HG02571 (cell line): ENCODE measurements at regions not wholly inside any gene's neighbourhood (a gene's known extent, or its start where the extent isn't known, plus 50 kb on each side); places are given as distances from the start of the nearest gene placed in this dataset.

Experiments used
- ATAC-seq: cut with Tn5 transposase; IDR thresholded peaks from one replicate; pipeline ENCODE4 v1.9.1; 2021; ENCODE audit warnings: mild to moderate bottlenecking, moderate library complexity; ENCODE audit not compliant: unreplicated experiment

DNA sequence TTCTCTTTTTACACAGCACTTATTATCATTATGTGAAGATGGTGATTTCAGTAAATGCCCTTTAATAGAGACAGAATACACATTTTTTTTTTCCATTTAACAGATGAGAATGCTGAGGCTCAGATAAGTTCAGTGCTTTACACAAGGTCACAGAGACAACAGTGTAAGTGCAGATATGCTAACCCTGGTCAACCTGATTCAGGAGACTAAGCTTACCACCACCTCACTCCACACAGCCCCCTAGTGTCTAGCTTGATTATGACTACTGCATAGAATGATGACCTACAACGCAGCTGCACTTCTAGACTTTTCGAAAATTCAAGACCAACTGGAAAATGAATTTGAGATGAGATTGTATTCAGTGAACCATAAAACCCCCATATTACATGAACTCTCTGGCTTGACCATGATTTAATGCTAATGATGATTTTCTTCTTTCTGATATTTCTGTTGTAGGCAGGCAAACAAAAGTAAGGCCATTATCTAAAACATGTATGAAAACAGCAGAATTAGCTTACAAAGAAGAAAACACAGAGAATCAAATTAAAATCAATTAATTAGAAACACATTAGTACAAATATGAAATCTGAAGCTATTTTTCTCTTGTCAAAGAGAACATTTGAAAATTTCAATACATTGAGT lies 212.1 kb upstream of the PHACTR1 start:
- no peak for ATAC-seq

DNA sequence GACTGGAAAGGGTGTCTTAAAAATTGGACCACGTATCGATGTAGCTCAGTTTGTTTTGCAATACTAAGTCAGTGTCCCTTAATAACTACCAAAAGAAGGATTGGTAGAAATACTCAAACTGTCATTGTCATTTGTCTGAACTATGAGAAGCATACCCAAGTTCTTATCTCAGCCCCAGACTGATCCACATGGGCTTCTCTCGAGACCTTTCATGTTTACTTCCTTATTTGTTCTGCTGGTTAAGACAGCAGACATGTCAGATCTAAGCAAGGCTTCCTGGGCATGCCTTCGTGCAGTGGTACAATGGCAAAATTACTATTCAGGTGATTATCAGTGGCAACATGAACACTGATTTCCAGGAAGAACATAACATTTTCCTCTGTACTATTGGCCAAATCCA lies 211.1 kb upstream of the PHACTR1 start:
- ATAC-seq: no peak

DNA sequence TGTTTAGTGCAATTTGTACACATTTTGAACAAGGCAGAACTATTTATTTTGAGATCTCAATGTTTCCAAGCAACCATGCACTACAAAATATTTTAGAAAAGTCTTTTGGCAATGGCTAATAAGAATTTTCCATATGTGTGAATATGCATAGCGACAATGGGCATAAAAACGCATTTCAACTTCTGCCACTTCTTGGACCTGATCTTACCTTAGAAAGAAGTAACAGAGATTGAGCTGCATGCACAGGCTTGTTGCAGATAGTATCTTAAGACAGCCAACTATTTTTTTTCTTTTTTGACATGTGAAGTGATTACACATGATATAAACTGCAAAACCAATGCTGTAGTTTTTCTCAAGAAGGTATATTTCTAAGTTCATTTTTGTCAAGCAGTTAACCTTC lies 210.4 kb upstream of the PHACTR1 start:
- ATAC-seq: no peak

DNA sequence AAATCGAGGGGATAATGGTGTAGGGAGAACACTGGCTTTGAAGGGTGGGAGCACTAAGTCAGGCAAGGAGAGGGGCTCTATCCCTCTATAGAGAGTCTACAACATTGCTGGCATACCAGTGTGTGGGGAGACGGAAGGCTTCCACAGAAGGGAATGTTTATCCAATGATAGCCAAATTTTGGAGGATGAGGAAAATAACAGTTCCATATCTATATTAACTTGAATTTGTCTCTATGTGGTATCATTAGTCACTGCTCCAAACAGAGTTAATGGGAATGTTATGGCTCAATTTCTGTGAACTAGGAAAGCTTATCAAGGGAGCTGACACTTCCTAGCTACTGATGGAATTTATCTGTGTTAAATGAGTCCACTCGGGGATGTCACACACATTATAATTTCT lies 208.9 kb upstream of the PHACTR1 start:
- no peak for ATAC-seq

DNA sequence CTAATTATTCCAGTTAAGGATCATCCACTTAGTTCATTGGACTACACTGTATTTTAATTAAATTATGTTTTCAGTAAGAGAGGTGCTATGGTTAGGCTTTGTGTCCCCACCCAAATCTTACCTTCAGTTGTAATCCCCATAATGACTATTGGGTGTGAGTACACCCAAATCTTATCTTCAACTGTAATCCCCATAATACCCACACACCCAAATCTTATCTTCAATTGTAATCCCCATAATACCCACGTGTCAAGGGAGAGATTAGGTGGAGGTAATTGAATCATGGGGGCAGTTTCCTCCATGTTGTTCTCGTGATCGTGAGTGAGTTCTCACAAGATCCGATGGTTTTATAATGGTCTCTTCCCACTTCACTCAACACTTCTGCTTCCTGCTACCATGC lies 208.0 kb upstream of the PHACTR1 start:
- no peak for ATAC-seq

DNA sequence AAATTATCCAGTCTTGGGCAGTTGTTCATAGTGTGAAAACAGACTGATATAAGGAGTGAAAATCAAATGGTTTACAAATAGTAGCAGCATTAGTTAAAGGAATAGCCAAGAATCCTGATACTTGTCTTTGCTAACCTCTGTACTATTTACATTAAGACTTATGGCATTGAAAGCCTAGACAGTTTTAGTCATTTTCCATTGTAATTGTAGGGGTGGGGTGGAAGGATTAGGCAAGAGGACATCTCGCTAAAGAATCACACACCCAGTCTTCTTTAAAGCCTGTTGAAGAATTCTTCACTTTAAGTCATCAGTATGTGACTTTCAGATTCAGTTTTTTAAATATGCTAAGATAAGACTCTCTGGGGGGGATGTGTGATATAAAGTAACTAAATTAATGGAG lies 207.5 kb upstream of the PHACTR1 start:
- no peak for ATAC-seq

DNA sequence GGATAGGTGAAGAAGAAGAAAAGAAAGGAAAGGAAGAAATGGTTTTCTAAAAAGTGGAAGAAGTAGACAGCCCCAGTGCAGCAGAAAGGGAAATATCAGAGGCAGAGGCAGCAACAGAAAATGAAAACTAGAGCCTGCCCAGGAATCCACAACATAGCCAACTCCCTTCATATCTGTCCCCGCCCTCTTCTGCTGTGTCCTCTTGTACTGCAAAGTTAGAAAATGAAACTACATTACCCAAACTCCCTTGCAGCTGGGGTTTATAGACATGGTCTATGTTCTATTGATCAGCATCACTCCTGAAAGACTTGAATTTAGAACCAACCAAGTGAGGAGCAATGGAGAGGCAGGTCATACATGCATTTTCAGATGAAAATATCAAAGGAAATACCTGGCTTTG lies 200.5 kb upstream of the PHACTR1 start:
- ATAC-seq: no peak

DNA sequence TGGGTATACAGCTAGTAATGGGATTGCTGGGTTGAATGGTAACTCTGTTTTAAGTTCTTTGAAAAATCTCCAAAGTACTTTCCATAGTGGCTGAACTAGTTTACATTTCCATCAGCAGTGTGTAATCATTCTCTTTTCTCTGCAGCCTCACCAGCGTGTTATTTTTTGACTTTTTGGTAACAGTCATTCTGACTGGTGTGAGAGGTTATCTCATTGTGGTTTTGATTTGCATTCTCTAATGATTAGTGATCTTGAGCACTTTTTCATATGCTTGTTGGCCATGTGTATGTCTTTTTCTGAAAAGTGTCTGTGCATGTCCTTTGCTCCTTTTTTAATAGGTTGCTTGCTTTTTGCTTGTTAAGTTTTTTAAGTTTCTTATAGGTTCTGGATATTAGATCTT lies 194.2 kb upstream of the PHACTR1 start:
- no peak for ATAC-seq

DNA sequence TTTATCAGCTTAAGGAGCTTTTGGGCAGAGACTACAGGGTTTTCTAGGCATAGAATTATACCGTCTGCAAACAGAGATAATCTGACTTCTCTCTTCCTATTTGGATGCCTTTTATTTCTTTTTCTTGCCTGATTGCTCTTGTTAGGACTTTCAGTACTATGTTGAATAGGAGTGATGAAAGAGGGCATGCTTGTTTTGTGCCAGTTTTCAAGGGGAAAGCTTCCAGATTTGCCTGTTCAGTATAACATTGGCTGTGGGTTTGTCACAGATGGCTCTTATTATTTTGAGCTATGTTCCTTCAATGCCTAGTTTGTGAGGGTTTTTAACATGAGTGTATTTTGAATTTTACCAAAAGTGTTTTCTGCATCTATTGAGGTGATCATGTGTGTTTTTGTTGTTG lies 192.8 kb upstream of the PHACTR1 start:
- ATAC-seq: no peak

DNA sequence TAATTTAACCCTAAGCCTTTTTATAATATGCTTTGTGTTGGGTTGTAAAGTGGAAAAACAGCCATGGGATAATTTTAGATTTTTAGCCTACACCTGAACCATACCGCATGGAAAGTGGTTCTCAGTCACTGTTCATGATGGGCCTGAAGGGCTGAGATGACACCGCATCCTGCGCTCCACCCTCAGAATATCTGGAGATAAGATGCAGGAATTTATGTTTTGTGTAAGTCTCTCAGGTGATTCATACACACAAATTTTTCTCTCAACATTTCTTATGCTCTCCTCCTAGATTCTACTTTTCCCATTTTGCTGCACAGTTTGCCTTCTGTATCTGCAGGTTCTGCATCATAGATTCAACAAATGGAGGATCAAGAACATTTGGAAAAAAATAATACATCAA lies 191.3 kb upstream of the PHACTR1 start:
- ATAC-seq: no peak

DNA sequence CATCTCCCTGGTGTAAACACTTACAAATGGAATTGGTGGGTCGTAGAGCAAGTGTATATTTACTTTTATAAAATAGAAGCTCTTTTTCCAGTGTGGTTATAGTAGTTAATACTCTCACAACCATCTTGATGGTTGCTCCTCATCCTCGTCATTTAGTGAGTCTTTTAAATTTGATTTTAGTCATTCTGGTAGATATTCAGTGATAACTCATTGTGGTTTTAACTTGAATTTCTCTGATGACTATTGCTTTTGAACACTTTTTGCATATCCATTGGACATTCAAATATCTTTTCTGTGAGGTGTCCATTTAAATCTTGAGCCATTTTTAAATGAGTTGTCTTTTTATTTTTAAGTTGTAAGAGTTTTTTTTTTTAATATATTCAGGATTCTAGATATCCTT lies 189.2 kb upstream of the PHACTR1 start:
- ATAC-seq: no peak

DNA sequence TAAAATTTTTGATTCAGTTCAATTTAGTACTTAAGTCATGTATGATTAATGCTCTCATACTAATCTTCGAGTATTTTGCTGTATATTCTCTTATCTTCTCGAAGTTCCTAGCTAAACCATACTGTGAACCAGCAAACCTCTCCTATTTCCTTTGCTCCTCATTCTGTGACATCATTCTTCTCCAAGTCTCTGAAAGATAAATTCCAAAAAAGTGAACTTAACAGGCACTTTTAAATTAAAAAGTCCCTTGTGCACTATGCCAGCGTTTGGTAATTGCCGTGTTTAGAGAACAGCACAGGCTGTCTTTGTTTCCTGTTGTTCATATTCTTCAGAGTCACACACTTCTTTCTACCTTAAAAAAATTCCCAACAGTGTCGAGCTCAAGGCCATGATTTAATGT lies 188.4 kb upstream of the PHACTR1 start:
- no peak for ATAC-seq

DNA sequence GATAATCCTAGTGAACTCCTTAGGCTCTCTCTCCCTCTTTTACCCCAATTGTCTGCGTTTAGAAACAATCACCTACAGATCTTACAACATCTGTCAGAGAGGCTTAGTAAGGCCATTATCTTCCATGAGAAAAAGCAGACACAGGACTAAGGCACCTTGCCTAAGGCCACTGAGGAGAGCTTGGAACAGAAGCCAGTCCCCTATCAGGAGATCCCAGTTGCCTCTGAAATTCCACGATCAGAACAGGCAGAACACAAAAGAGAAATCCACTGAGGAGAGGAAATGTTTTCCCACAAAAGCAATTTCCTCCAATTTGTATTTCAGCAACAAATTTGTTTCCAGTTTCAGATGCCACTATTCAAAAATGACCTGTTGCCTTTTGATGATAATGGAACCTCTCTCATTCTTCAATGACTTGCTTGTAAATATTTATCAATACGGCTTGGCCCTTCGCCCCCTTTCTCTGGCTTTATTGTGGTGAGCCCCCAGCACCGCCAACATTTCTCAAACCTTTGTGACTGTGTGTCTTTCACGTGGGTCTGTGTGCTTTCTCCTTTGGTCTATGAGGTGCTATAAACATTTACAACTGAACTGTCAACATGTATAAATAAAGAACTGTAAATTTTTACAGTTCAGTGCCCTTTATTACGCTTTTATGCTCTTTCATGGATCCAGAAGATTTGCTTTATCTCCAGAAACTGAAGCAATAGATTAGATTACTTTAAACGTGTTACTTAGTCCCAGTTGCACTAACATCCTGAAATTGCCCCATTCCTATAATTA lies 187.8 kb upstream of the PHACTR1 start:
- no peak for ATAC-seq

DNA sequence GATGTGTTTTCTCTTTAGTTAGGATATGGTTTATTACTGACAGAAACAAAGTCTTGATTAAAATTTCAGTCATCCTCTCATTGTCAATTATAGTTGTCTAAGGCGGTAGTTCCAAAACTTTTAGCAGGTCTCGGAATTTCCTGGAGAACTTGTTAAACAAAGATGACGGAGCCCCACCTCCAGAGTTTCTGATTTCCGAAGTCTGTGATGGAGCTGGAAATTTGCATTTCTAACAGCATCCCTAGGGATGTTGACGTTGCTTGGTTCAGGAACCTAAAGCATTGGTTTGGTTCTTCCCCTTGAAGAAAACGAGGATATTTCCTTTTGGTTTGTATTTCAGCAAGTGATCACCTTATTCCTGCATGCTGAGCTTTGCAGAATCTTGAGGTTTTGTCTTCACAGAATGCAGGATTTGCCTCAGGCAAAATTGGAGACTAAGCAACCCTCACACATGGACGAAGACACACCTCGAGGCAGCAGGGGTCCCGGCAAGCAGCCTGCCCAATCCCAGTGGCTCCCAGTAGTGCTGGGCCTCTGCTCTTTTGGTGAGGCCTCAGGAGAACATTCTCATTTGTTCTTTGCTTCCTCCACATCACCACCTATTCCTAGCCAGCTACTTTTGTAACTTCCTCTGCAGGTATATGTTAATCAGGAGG lies 187.1 kb upstream of the PHACTR1 start:
- ATAC-seq: no peak

DNA sequence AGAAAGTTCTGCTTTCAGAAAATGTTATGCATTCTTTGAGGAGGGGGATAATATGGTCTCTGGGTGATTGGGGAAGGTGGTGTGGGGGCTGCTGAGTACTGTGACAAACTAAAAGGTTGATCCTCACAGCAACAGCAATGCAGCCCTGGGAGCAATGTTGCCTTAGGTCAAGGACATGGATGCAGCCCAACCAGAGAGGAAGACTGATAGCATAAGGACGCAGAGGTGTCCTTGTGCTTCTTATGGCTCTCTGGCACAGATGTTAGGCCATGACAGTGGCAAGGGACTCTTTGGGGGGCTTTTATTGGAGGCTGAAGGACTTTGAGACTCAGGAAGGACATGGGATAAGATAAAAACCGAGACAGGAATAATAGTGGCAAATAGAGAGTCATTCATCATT lies 186.2 kb upstream of the PHACTR1 start:
- no peak for ATAC-seq

DNA sequence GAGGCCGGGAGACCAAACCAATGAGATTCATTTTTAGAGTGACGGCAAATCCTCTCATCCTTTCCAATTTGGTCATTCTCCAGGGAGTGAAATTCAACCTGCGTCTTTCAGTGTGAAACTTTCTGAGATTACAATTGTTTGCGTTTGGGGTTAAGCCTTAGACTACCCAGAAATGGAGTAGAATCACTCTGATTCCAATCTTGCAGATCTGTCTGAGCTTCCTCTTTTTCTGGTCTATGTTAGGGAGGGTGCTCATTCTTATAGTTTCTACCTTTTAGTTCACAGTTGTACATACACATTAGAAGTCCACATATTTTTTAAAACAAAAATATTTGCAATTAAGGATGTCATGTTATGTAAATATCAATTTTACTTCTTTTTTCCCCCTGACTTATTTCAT lies 183.0 kb upstream of the PHACTR1 start:
- ATAC-seq: no peak

DNA sequence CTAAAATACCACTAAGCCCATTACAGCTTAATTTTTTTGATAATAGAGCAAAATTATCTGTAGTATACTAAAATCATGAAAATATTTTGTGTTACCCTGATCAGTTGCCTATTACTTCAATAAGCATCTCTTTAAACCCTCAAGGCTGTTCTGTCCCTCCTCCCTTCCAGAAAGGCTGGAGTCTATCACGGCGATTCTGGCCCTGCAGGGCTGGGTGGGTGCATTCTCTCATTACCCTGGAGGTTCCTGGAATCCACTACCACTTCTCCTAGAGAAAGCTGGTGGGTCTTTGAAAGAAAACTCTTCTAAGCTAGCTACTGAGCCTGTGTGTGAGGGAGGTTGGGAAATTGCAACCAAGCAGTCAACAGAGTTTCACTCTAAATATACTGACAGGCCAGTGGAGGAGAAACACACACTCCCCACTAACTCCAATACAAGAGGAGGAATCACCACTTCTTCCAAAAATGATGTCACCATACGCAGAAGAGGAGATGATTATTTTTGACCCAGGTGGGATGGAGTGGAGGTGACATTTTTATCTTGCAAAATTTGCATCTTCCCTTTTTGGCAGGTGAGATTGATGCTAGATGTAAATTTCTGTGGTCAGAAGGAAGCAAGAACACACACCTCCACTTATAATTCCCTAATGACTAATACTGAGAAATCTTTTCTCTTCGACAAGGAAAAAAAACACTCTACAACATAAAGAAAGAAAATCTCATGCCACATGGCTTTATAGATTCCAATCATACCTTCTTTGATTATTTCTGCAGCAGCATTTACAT lies 182.3 kb upstream of the PHACTR1 start:
- no peak for ATAC-seq

DNA sequence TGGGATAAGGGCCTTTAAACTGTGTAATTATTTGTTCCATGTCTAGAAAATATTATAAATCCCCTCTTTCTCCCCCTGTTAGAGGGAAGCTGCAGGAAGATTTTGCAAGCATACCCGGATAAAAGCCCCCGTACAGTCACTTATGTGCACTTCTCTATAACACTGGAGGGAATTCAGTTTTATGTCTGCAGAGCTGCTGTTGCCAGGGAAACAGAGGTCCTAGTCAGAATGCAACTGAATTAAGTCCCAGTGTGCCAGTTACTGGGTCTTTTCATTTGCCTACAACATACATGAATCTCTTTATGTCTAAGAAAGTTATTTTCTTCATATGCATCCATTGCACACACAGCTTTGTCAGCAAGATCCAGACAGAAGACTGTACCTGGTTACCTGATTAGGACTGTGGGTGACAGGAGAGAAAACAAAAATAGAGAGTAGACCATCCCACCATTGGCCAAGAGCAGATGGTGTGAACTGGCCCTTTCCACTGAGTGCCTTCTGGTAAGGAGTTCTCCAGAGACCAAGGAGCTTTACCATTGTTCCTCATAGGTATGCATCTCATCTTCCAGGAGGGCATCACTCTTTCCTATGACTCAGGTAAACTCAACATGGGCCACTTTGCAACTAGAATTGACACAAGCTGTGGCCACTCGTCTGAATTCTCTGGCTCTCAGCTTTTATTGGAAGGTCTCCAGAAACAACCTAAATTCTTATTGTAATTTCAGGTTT lies 180.8 kb upstream of the PHACTR1 start:
- ATAC-seq: no peak

DNA sequence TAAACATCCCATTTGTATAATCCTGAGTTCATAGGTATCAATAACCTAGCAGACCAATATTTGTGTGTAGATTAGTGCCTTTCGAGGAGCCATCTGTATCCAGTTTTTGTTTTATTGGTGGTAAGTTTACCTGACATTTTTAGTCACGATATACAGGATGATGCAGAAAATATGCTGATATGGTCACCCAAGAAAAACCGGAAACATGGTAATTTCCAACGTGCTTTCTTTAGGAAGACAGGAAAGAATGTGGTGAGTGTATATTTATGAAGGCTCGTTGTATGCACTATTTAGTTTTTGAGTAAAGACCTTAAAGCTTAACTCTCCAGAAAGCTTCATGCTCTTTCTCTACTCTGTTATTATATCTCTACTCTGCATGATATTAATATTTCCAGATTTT lies 180.2 kb upstream of the PHACTR1 start:
- ATAC-seq: no peak

DNA sequence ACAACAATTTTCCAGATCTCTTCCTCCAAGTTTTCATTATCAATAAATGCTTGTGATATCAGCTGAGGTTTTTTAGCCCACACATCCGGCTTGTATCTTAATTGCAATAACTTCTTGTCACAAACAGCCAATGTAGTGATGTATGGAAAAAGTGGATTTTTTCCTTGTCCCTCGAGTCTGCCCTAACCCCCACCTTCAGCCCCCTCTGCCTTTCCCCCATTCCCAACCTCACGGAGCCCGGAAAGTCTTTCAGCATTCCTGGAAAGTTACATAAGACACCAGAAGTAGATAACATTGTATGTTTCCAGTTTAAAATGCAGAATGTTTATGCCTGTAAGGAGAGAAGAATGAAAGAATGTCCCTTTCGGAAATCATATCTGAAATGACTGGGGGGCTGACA lies 179.2 kb upstream of the PHACTR1 start:
- ATAC-seq: no peak

DNA sequence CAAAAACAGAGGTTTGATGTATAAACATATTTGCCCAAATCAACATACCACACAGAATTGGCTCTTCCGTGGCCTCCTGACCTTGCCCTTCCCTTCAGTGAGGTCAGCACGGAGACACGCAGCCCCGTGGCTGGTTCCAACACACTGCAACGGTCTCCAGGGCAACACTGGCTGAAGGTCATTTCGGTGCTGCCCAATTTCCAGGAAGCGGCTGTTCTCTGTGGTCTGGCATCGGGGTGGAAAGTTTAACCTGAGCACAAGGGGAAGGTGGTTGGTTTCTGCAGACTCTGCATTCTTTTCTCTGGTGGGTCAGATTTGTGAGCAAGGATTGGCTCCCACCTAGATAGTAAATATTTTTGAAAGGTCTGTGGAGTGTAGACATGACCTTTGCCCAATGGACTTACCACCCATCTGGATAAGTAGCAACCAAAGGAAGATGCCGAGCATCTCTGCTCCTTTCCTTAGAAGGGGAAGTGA lies 177.6 kb upstream of the PHACTR1 start:
- no peak for ATAC-seq
